ENCODE measurements at regions not wholly inside any gene's neighbourhood (a gene's known extent, or its start where the extent isn't known, plus 50 kb on each side); places are given as distances from the start of the nearest gene placed in this dataset.

DNA sequence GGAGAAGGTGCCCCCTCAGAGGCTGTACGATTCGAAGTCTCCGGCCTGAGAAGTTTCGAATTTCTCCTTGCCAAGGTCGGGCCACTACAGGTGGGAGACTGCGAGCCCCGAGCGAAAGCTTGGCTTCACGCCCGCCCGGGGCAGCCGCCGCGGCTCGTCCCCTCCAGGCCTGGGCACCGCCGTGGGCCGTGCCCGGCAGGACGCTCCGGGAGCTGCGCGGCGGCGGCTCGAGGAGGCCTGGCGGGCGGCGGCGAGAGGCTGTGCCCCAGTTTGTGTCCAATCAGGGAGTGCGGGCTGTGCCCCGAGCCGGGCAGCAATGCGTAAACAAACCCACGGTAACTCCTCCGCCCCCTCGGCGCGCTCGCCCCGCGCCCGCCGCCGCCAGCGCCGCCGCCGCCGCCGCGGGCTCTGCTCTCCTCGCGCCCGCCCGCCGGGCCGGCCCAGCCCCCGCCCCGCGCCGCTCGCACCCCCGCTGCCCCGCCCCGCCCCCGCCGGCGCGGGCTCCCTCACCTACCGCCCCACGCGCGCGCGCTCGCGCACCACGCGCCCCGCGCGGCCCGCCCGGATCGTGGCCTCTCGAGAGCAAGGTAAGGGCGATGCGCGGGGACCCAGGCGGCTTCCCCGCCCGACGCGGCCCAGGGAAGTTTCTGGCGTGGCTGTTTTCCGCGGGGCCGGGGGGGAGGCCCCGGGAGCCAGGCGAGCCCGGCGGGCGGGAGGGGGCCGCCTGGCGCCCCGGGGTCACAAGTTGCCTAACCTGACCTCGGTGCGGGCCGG lies 57.8 kb upstream of the PCGF5 start:
- TF ChIP-seq, protein P1, sequence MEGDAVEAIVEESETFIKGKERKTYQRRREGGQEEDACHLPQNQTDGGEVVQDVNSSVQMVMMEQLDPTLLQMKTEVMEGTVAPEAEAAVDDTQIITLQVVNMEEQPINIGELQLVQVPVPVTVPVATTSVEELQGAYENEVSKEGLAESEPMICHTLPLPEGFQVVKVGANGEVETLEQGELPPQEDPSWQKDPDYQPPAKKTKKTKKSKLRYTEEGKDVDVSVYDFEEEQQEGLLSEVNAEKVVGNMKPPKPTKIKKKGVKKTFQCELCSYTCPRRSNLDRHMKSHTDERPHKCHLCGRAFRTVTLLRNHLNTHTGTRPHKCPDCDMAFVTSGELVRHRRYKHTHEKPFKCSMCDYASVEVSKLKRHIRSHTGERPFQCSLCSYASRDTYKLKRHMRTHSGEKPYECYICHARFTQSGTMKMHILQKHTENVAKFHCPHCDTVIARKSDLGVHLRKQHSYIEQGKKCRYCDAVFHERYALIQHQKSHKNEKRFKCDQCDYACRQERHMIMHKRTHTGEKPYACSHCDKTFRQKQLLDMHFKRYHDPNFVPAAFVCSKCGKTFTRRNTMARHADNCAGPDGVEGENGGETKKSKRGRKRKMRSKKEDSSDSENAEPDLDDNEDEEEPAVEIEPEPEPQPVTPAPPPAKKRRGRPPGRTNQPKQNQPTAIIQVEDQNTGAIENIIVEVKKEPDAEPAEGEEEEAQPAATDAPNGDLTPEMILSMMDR (IDR thresholded peaks at IDR 0.05), result peak in 1 of 7 experiments; percentile 4
- no peak for TF ChIP-seq POLR2A (IDR thresholded peaks at IDR 0.05)
- TF ChIP-seq POLR2AphosphoS5 (IDR thresholded peaks at IDR 0.05), result peak; percentile 5 to 48 (median 34)
